ENCODE measurements at regions not wholly inside any gene's neighbourhood (a gene's known extent, or its start where the extent isn't known, plus 50 kb on each side); places are given as distances from the start of the nearest gene placed in this dataset.

DNA sequence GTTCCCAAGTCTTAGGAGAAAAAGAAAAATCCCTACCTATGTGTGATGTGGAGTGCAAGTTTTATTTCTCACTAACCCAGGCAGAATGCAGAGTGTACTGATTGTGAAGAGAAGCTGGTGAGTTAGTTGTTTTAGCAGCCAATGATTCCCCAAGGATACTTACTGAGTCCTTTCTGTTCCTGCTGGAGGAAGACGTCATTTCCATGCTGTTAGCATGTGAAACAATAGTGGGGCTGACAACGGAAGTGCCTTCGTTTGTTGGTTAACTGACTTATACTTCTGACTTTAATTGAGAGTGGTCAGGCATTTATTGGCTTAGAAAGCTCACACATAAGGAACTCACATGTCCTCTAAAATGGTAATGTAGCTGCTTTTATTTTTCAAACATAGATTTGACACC, 180.6 kb downstream of the MC4R start:
- TF ChIP-seq, protein P1, sequence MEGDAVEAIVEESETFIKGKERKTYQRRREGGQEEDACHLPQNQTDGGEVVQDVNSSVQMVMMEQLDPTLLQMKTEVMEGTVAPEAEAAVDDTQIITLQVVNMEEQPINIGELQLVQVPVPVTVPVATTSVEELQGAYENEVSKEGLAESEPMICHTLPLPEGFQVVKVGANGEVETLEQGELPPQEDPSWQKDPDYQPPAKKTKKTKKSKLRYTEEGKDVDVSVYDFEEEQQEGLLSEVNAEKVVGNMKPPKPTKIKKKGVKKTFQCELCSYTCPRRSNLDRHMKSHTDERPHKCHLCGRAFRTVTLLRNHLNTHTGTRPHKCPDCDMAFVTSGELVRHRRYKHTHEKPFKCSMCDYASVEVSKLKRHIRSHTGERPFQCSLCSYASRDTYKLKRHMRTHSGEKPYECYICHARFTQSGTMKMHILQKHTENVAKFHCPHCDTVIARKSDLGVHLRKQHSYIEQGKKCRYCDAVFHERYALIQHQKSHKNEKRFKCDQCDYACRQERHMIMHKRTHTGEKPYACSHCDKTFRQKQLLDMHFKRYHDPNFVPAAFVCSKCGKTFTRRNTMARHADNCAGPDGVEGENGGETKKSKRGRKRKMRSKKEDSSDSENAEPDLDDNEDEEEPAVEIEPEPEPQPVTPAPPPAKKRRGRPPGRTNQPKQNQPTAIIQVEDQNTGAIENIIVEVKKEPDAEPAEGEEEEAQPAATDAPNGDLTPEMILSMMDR (IDR thresholded peaks at IDR 0.05 in 2 of 3, conservative IDR thresholded peaks at IDR 0.05 in 1 of 3; ENCODE audit: insufficient read depth in 2 of 3, low read depth in 1 of 3, low read length in 3 of 3) = no peak
- TF ChIP-seq NFRKB (IDR thresholded peaks at IDR 0.05; ENCODE audit: low read depth) (no peak), NR2C2 (CRISPR knock-in tag; IDR thresholded peaks at IDR 0.05) (no peak), NR2C2 (tag; IDR thresholded peaks at IDR 0.05) (no peak), LCOR (CRISPR knock-in tag; IDR thresholded peaks at IDR 0.05) (no peak), ZFP1 (CRISPR knock-in tag; IDR thresholded peaks at IDR 0.05) (no peak), ZNF274 (IDR thresholded peaks at IDR 0.05; ENCODE audit: borderline replicate concordance, low read depth, low read length) (no peak), RBM17 (IDR thresholded peaks at IDR 0.05; ENCODE audit: borderline replicate concordance, low read depth, low read length) (no peak), SIN3B (IDR thresholded peaks at IDR 0.05; ENCODE audit: low read depth) (no peak)
- TF ChIP-seq, protein P2, sequence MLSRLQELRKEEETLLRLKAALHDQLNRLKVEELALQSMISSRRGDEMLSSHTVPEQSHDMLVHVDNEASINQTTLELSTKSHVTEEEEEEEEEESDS (CRISPR knock-in tag; IDR thresholded peaks at IDR 0.05) = no peak

Data from K562 (cell line).